ENCODE measurements at regions not wholly inside any gene's neighbourhood (a gene's known extent, or its start where the extent isn't known, plus 50 kb on each side); places are given as distances from the start of the nearest gene placed in this dataset.

GRCh38 chr9:108194154-108194553 is 661.6 kb downstream of the ACTL7B start:
- in situ Hi-C loops (cut with MboI; ENCODE audit: low pct_unique_long_range_greater_than_20kb, low sequenced_read_pairs, unreplicated experiment): no loop called here
- DNase-seq (ENCODE audit: low spot score): no peak
- TF ChIP-seq, protein P1, sequence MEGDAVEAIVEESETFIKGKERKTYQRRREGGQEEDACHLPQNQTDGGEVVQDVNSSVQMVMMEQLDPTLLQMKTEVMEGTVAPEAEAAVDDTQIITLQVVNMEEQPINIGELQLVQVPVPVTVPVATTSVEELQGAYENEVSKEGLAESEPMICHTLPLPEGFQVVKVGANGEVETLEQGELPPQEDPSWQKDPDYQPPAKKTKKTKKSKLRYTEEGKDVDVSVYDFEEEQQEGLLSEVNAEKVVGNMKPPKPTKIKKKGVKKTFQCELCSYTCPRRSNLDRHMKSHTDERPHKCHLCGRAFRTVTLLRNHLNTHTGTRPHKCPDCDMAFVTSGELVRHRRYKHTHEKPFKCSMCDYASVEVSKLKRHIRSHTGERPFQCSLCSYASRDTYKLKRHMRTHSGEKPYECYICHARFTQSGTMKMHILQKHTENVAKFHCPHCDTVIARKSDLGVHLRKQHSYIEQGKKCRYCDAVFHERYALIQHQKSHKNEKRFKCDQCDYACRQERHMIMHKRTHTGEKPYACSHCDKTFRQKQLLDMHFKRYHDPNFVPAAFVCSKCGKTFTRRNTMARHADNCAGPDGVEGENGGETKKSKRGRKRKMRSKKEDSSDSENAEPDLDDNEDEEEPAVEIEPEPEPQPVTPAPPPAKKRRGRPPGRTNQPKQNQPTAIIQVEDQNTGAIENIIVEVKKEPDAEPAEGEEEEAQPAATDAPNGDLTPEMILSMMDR (IDR thresholded peaks at IDR 0.05; ENCODE audit: extremely low read depth, insufficient read depth, missing control alignments): no peak

GRCh38 chr9:108193026-108193710 is 662.6 kb downstream of the ACTL7B start:
- DNase-seq (ENCODE audit: low spot score): no peak
- in situ Hi-C loops (cut with MboI; ENCODE audit: low pct_unique_long_range_greater_than_20kb, low sequenced_read_pairs, unreplicated experiment): no loop called here
- TF ChIP-seq, protein P1 (IDR thresholded peaks at IDR 0.05; ENCODE audit: extremely low read depth, insufficient read depth, missing control alignments): no peak

DNA sequence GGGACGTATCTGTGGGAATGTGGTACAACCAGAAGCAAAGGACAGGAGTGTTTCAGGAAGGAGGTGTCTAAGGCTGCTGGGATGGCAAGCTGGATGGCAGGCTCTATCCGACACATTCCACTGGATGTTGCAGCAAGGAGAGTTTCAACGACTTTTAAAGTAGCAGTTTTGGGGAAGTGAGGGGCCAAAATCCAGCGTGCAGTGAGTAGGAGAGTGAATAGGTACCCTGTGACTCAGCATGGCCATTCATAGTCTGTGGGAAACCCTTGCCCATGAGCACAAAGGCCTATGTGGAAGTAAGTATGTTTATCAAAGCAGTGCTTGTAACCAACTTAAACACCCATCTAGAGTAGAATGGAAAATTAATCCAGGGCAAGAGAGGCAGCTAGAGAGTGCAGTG is 664.7 kb downstream of the ACTL7B start:
- TF ChIP-seq, protein P1 (IDR thresholded peaks at IDR 0.05; ENCODE audit: extremely low read depth, insufficient read depth, missing control alignments): no peak
- DNase-seq (ENCODE audit: low spot score): no peak
- in situ Hi-C loops (cut with MboI; ENCODE audit: low pct_unique_long_range_greater_than_20kb, low sequenced_read_pairs, unreplicated experiment): no loop called here

DNA sequence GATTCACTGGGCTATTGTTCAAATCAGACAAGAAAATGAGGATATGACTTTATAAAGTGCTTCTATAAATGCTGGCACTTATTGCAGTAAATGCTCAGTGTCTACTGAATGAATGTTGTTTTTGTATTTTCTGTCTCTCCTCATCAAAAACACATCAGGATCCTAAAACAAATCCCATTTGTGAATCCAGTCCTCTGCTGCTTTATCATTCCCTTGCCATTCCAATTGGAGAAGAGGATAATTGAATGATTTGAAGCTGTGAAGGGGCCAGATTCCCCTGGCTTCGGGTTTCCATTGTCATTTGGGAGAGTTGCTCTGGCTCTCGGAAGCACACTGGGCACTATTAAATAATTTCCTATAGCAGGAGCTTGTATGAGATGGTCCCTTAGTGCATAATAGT is 666.8 kb downstream of the ACTL7B start:
- DNase-seq (ENCODE audit: low spot score): no peak
- in situ Hi-C loops (cut with MboI; ENCODE audit: low pct_unique_long_range_greater_than_20kb, low sequenced_read_pairs, unreplicated experiment): no loop called here

GRCh38 chr9:108188482-108188881 is 667.3 kb downstream of the ACTL7B start:
- DNase-seq (ENCODE audit: low spot score): no peak
- TF ChIP-seq, protein P1 (IDR thresholded peaks at IDR 0.05; ENCODE audit: extremely low read depth, insufficient read depth, missing control alignments): no peak
- in situ Hi-C loops (cut with MboI; ENCODE audit: low pct_unique_long_range_greater_than_20kb, low sequenced_read_pairs, unreplicated experiment): no loop called here

More for the DNA sequence above, 666.8 kb downstream of the ACTL7B start:
- TF ChIP-seq, protein P1 (IDR thresholded peaks at IDR 0.05; ENCODE audit: extremely low read depth, insufficient read depth, missing control alignments): no peak

- in situ Hi-C loops (cut with MboI; ENCODE audit: low pct_unique_long_range_greater_than_20kb, low sequenced_read_pairs, unreplicated experiment): no loop called here
- TF ChIP-seq, protein P1 (IDR thresholded peaks at IDR 0.05; ENCODE audit: extremely low read depth, insufficient read depth, missing control alignments): no peak
- DNase-seq (ENCODE audit: low spot score): no peak
These were observed 669.0 kb downstream of the ACTL7B start for GRCh38 chr9:108186642-108187395.
